ENCODE measurements at regions not wholly inside any gene's neighbourhood (a gene's known extent, or its start where the extent isn't known, plus 50 kb on each side); places are given as distances from the start of the nearest gene placed in this dataset.
A peak's percentile ranks its signal among the peaks of the same experiment; 100 is the strongest.
"Not testable (repeated sequence)": the region's sequence is repeated elsewhere in the genome, so short reads cannot be mapped to it uniquely, and the experiment has no call there.

GRCh38 chr5:143979044-143979690 lies 167.2 kb downstream of the HMHB1 start:
- TF ChIP-seq CTCF (conservative IDR thresholded peaks at IDR 0.05; ENCODE audit: low read depth): no peak
- POLR2A ChIA-PET (ENCODE audit: low non-redundant PET): no interaction called here
- CTCF ChIA-PET: interaction anchor here (0.7 kb wide), 1 partner anchor 9 kb away, joined by 3 read pairs; no protein-coding TSS in a partner anchor
- no peak for DNase-seq (ENCODE audit: low spot score)
- H3K27ac ChIP-seq: no peak overlapping the region

GRCh38 chr5:143980506-143980905 lies 168.5 kb downstream of the HMHB1 start:
- CTCF ChIA-PET: no interaction called here
- no peak for DNase-seq (ENCODE audit: low spot score)
- no peak overlapping the region for H3K27ac ChIP-seq
- POLR2A ChIA-PET (ENCODE audit: low non-redundant PET): no interaction called here
- no peak for TF ChIP-seq CTCF (conservative IDR thresholded peaks at IDR 0.05; ENCODE audit: low read depth)

- H3K27ac ChIP-seq; DNase-seq (ENCODE audit: low spot score); CTCF ChIA-PET; POLR2A ChIA-PET (ENCODE audit: low non-redundant PET): not testable (repeated sequence)
Observed at GRCh38 chr5:143982957-143983356, 171.0 kb downstream of the HMHB1 start.

GRCh38 chr5:143985832-143986515 lies 174.0 kb downstream of the HMHB1 start:
- peak; percentile 86 for DNase-seq (ENCODE audit: low spot score)
- TF ChIP-seq CTCF (conservative IDR thresholded peaks at IDR 0.05; ENCODE audit: low read depth): no peak
- POLR2A ChIA-PET (ENCODE audit: low non-redundant PET): no interaction called here
- CTCF ChIA-PET: interaction anchor here (0.6 kb wide), 2 partner anchors 202 to 218 kb away, joined by 3 to 5 read pairs; no protein-coding TSS in a partner anchor
- H3K27ac ChIP-seq: peak overlapping the region; percentile 35; the same call in 1 of the 2 replicates

- POLR2A ChIA-PET (ENCODE audit: low non-redundant PET): no interaction called here
- H3K27ac ChIP-seq: peak overlapping the region; percentile 35; the same call in 1 of the 2 replicates
- DNase-seq (ENCODE audit: low spot score): no peak
- TF ChIP-seq CTCF (conservative IDR thresholded peaks at IDR 0.05; ENCODE audit: low read depth): no peak
- CTCF ChIA-PET: interaction anchor here (0.6 to 0.7 kb wide), 2 partner anchors 97 to 201 kb away, joined by 5 read pairs; no protein-coding TSS in a partner anchor
Observed at GRCh38 chr5:143986516-143987212, 174.7 kb downstream of the HMHB1 start.

GRCh38 chr5:143987264-143987663 lies 175.3 kb downstream of the HMHB1 start:
- no peak for TF ChIP-seq CTCF (conservative IDR thresholded peaks at IDR 0.05; ENCODE audit: low read depth)
- DNase-seq (ENCODE audit: low spot score): no peak
- POLR2A ChIA-PET (ENCODE audit: low non-redundant PET): no interaction called here
- CTCF ChIA-PET: interaction anchor here (0.7 kb wide), 1 partner anchor 97 kb away, joined by 5 read pairs; no protein-coding TSS in a partner anchor
- no peak overlapping the region for H3K27ac ChIP-seq

Measured in RWPE1 (cell line).